PC-3 (cell line): ENCODE measurements at regions not wholly inside any gene's neighbourhood (a gene's known extent, or its start where the extent isn't known, plus 50 kb on each side); places are given as distances from the start of the nearest gene placed in this dataset.
"Not testable (repeated sequence)": the region's sequence is repeated elsewhere in the genome, so short reads cannot be mapped to it uniquely, and the experiment has no call there.

Experiments
- EZH2 ChIP-seq: fragments of 300-600 bp; sonication (generic); IDR thresholded peaks from one replicate; pipeline ENCODE4 v1.6.1; 2017; ENCODE audit warnings: antibody characterized with exemption, mild to moderate bottlenecking, low read length; ENCODE audit not compliant: unreplicated experiment
- TF ChIP-seq, protein P1 (sequence below): fragments of 300-600 bp; sonication (generic); conservative IDR thresholded peaks from 2 replicates; pipeline ENCODE4 v1.5.1; 2017; ENCODE audit warnings: antibody characterized with exemption, low read depth, mild to moderate bottlenecking, low read length

DNA sequence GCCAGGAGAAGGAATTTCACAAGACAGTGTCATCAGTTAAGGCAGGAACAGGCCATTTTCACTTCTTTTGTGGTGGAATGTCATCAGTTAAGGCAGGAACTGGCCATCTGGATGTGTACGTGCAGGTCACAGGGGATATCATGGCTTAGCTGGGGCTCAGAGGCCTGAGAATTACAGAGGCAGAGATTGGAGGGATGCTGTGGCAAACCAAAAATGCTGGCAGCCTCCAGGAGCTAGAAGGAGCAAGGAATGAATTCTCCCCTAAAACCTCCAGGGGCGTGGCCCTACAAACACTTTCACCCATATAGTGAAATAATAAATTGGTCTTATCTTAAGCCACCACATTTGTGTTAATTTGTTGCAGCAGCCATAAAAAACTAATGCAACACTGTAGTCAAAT lies 557.0 kb downstream of the ZNF385D start:
- TF ChIP-seq, protein P1, sequence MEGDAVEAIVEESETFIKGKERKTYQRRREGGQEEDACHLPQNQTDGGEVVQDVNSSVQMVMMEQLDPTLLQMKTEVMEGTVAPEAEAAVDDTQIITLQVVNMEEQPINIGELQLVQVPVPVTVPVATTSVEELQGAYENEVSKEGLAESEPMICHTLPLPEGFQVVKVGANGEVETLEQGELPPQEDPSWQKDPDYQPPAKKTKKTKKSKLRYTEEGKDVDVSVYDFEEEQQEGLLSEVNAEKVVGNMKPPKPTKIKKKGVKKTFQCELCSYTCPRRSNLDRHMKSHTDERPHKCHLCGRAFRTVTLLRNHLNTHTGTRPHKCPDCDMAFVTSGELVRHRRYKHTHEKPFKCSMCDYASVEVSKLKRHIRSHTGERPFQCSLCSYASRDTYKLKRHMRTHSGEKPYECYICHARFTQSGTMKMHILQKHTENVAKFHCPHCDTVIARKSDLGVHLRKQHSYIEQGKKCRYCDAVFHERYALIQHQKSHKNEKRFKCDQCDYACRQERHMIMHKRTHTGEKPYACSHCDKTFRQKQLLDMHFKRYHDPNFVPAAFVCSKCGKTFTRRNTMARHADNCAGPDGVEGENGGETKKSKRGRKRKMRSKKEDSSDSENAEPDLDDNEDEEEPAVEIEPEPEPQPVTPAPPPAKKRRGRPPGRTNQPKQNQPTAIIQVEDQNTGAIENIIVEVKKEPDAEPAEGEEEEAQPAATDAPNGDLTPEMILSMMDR: not testable (repeated sequence)
- TF ChIP-seq EZH2: not testable (repeated sequence)
